NOMO-1 (cell line): ENCODE measurements at regions not wholly inside any gene's neighbourhood (a gene's known extent, or its start where the extent isn't known, plus 50 kb on each side); places are given as distances from the start of the nearest gene placed in this dataset.
"Not testable (repeated sequence)": the region's sequence is repeated elsewhere in the genome, so short reads cannot be mapped to it uniquely, and the experiment has no call there.

Experiments used
- DNase-seq, 2 experiments: peaks; one replicate each; lab custom pipeline; 2025; ENCODE audit not compliant: unreplicated experiment in 2 of 2; lab: John Stamatoyannopoulos, UW

DNA sequence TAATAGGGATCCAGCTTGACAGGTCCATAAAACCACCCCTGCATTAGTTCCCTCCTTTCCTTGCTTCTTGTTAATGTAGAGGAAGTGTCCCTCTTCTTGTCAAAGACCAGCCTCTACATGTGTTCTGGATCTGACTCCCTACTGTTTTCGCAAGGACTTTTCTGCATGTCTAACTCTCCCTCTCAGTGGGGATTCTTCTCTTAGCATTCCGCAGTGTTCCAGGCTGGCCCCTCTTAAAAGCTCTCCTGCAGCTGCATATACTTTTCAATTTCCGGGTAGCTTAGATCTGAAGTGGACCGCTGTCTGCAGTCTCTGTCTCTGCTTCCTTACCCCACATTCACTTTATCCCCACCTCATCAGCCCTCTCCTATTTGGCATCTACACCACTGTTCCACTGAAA, 96.1 kb upstream of the MAN1A1 start:
- DNase-seq, result no peak

DNA sequence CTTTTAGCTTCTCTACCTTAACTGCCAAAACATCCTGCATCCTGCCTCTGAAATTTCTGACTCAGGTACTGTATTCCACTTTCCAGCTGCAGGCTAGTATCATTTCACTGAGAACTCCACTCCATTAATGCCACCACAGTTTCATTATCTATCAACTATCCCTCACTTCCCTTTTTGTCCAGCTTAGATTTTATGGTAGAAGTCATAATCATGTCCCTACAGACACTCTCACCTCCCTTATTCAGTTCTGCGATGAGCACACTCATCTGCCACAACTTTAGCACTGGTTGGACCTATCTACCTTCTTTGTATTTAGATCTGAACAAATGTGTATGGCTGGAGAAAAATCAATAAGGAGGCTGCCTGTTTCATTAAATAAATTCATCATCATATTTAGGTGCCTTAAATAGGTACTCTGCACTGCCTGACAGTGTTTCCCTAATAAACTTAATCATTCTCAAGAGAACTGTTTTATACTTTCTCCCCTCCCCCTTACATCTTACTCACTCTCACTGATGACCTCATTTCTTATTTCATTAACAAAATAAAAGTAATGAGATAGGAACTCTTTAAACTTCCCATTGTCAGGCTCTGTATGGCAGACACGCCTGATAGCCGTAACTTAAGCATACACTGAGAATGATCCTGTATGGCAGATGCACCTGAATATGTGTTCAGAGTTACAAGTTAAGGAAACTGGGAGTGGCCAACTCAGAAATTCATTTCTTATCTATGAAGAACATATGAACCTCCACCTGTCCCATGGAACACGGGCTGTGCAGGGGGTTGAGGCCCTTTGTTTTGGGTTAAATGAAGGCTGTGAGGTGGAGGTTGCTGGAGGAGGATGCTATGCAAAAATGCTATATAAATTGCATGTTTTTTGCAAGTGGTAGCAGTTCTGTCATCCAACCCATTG, 95.3 kb upstream of the MAN1A1 start:
- DNase-seq, result no peak

DNA sequence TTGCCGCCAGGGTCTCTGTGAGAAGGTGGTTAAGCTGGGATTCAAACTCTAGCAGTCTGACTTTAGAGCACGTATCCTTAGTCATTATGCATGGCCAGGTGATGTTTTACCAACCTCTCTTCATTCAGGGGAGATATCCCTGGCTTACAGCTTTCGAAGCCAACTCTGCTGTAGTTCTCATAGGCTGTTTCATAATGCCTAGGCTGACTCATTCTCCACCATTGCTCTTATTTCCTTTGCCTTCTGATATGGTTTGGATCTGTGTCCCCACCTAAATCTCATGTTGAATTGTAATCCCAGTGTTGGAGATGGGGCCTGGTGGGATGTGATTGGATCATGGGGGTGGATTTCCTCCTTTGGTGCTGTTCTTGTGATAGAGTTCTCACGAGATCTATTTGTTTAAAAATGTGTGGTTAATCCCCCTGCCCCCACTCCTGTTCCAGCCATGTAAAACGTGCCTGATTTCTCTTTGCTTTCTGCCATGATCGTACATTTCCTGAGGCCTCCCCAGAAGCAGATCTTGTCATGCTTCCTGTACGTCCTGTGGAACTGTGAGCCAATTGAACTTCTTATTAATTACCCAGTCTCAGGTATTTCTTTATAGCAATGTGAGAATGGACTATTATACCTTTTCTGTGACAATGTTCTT, 94.6 kb upstream of the MAN1A1 start:
- DNase-seq, result no peak

DNA sequence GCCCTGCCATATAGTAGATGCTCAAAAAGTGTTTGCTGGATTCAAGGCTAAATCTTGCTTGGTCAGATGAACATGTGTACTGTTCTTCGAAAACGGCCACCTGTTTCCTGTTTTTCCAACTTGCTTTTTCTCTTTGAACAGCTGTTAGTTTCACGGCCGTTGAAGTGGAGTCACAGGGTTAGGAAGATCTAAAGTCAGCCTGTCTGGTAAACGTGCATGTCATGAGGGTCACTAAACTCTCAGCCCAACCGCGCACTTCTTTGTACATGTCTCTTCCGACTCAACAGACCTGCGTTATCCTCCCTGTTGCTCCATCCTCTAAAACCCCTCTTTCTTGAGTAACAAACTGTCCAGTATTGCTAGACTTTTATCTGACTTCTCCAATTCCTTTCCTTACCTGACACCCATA, 93.2 kb upstream of the MAN1A1 start:
- DNase-seq, result no peak

- DNase-seq, result no peak
Observed at GRCh38 chr6:119440953-119441352, 91.4 kb upstream of the MAN1A1 start.

DNA sequence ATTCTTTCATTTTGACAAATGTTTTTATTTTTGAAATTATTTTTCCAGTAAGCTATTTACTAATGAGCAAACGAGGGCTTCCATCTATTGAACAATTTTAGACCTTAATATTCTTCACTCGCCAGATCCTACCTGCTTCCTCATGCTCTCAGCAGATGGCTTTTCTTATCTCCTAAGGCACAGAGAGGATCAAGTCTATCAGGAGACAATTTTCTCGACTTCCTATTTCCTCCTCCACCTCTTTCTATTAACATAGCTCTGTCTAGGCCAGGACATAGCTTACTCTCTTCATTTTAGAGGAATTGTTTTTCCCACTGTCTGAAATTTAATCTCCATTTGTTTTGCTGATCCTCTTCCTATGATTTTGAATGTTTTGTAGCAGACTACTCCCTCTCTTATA, 87.0 kb upstream of the MAN1A1 start:
- DNase-seq, result no peak

DNA sequence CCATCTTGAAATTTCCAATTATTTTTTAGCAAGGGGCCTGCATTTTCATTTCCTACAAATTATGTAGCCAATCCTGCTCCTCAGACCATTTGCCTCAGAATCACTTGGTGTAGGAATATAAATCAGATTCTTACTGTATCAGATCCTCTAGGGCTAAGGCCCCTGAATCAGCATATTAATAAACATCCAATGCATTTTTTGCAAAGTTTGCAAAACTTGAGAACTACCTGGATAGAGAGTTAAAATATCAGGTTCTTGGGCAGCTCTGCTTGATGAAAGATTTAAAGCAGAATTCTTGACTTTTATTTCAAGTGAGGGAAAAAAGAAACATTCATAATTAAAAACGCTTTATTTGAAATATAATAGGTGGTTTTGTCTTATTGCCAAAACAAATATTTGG, 82.2 kb upstream of the MAN1A1 start:
- DNase-seq, result no peak

DNA sequence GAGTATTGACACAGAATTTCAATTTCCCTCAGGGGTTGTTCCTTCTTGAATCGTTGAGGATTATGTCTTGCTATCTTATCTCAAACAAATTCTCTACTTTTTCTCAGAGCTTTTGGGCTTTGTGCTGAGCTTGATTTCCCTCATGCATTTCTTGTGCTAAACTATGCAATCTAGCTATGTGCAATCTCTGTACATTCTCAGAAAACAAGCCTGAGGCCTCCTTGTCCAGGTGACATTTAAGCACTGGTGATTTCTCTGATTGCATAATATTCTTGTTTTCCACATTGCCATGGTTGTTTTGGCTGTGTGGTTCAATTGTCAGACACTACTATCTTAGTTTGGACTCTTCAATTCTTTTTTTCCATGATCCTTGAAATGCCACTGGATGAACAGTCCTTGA, 81.2 kb upstream of the MAN1A1 start:
- DNase-seq, result no peak

- no peak for DNase-seq
Observed at GRCh38 chr6:119428633-119429032, 79.1 kb upstream of the MAN1A1 start.

- no peak for DNase-seq
Observed at GRCh38 chr6:119426619-119427018, 77.1 kb upstream of the MAN1A1 start.

GRCh38 chr6:119423996-119424395, 74.4 kb upstream of the MAN1A1 start:
- no peak for DNase-seq

DNA sequence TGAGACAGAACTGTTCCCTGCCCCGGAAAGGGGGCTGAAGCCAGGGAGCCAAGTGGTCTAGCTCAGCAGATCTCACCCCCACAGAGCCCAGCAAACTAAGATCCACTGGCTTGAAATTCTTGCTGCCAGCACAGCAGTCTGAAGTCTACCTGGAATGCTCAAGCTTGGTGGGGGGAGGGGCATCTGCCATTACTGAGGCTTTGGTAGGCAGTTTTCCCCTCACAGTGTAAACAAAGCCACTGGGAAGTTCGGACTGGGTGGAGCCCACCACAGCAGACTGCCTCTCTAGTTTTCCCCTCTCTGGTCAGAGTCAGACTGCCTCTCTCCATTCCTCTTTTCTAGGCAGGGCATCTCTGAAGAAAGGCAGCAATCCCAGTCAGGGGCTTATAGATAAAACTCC, 68.5 kb upstream of the MAN1A1 start:
- DNase-seq, result not testable (repeated sequence)

DNA sequence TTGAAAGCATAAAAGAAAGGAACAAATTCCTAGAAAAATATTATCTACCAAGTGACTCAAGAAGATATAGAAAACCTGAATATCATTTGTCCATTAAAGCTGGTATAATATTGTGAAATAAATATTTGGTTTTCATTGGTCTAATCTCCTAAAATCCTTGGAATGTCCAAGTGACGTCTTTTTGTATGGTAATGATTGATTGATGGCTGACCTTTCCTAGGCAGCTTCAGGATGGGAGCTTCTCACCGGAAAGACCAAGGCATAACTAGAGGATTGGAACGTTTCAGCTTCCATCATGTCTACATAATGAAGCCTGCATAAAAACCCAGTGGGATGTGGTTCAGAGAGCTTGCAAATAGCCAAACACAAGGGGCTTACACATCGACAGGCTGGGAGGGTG, 57.6 kb upstream of the MAN1A1 start:
- DNase-seq, result no peak

DNA sequence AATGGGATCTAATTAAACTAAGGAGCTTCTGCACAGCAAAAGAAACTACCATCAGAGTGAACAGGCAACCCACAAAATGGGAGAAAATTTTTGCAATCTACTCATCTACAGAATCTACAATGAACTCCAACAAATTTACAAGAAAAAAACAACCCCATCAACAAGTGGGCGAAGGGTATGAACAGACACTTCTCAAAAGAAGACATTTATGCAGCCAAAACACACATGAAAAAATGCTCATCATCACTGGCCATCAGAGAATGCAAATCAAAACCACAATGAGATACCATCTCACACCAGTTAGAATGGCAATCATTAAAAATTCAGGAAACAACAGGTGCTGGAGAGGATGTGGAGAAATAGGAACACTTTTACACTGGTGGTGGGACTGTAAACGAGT, 55.6 kb upstream of the MAN1A1 start:
- not testable (repeated sequence) for DNase-seq
